HepG2 (cell line): ENCODE measurements at regions not wholly inside any gene's neighbourhood (a gene's known extent, or its start where the extent isn't known, plus 50 kb on each side); places are given as distances from the start of the nearest gene placed in this dataset.

Source experiments
- ATAC-seq: fragments of 200-7000 bp; cut with Tn5 transposase; 3 replicates; pipeline ENCODE4 v1.9.1; 2020; ENCODE audit warnings: mild to moderate bottlenecking, moderate library complexity
- BruUV-seq: library from RNA; stranded (reverse); fragments of 400-500 nt; replicated peaks from 2 replicates; lab custom pipeline; 2021; lab: Mats Ljungman, UMichigan
- CTCF ChIA-PET: fragments of 300-600 bp; formaldehyde crosslinking; extraction: SDS; loops from one replicate; lab custom pipeline; 2021; ENCODE audit warnings: low total read pairs, inconsistent platforms, low intra/inter-chr PET ratio; lab: Yijun Ruan, JAX
- POLR2A ChIA-PET: fragments of 350-600 bp; sonication (Branson Sonifier 250); formaldehyde crosslinking; loops from one replicate; lab custom pipeline; 2020; ENCODE audit warnings: antibody characterized with exemption, inconsistent platforms; lab: Yijun Ruan, JAX
- DNase-seq: peaks from one replicate; pipeline ENCODE4 v3.0.0-alpha.2; 2015; ENCODE audit warnings: low spot score
- FAIRE-seq: peaks from 3 replicates; lab custom pipeline; 2011; peaks lifted over from hg19 to GRCh38; lab: Jason Lieb, UNC
- H2AFZ ChIP-seq: one replicate; pipeline ENCODE4 v1.6.1; 2011; ENCODE audit warnings: low read length, inconsistent platforms
- H3K27ac ChIP-seq: fragments of 300-600 bp; 3 replicates; pipeline ENCODE4 v1.8.0; 2011; ENCODE audit warnings: mixed run types, mild to moderate bottlenecking, mixed read lengths, low read length, inconsistent platforms; ENCODE audit not compliant: insufficient read depth; ENCODE audit errors: extremely low read length
- H3K27me3 ChIP-seq, 2 experiments: fragments of 200-600 bp in 1 of 2; 2 replicates in 1 of 2; 3 replicates in 1 of 2; pipeline versions ENCODE4 v1.6.0 to v1.8.0; 2011; ENCODE audit warnings: low read length in 2 of 2, mild to moderate bottlenecking in 2 of 2, moderate library complexity in 2 of 2, inconsistent platforms in 1 of 2; ENCODE audit not compliant: insufficient read depth in 2 of 2, control insufficient read depth in 1 of 2
- H3K36me3 ChIP-seq, 2 experiments: fragments of 200-600 bp in 1 of 2; replicated peaks in 1 of 2; 2 replicates in 1 of 2; 3 replicates in 1 of 2; pipeline versions ENCODE4 v1.5.1 to v1.8.0; 2011; ENCODE audit warnings: low read length in 2 of 2, inconsistent platforms in 1 of 2; ENCODE audit not compliant: insufficient read depth in 2 of 2, control insufficient read depth in 1 of 2
- H3K4me1 ChIP-seq: 2 replicates; pipeline ENCODE4 v1.5.1; 2012; ENCODE audit warnings: low read length, inconsistent platforms; ENCODE audit not compliant: insufficient read depth
- H3K4me2 ChIP-seq: 2 replicates; pipeline ENCODE4 v1.6.0; 2011; ENCODE audit warnings: low read depth, low read length, inconsistent platforms
- H3K4me3 ChIP-seq, 3 experiments: fragments of 200-600 bp in 1 of 3; sonication (generic), shearing (Covaris generic) in 1 of 3; replicated peaks in 1 of 3; 2 replicates each; pipeline ENCODE4 v1.5.1; 2011 to 2016; ENCODE audit warnings: low read length in 3 of 3, inconsistent platforms in 2 of 3, low read depth in 2 of 3, mild to moderate bottlenecking in 2 of 3, control low read depth in 1 of 3, mixed read lengths in 1 of 3; ENCODE audit not compliant: insufficient read depth in 1 of 3
- H3K79me2 ChIP-seq: one replicate; pipeline ENCODE4 v1.6.1; 2011; ENCODE audit warnings: low read length, inconsistent platforms; ENCODE audit not compliant: insufficient read depth
- H3K9ac ChIP-seq: 2 replicates; pipeline ENCODE4 v1.6.0; 2011; ENCODE audit warnings: mild to moderate bottlenecking, low read depth, low read length, inconsistent platforms; ENCODE audit not compliant: insufficient read depth
- H3K9me3 ChIP-seq: 2 replicates; pipeline ENCODE4 v1.5.1; 2012; ENCODE audit warnings: mild to moderate bottlenecking, low read length
- H4K20me1 ChIP-seq: 2 replicates; pipeline ENCODE4 v1.6.0; 2011; ENCODE audit warnings: inconsistent platforms, mild to moderate bottlenecking, low read length, moderate library complexity; ENCODE audit not compliant: insufficient read depth
- IKZF1 ChIP-seq: fragments of 450-650 bp; IDR thresholded peaks from 2 replicates; pipeline ENCODE4 v1.7.1; 2016
- ONECUT2 ChIP-seq: sonication (generic); formaldehyde crosslinking; IDR thresholded peaks from 2 replicates; pipeline ENCODE4 v1.4.0; 2020; ENCODE audit warnings: missing genetic modification reagents
- SIN3A ChIP-seq: IDR thresholded peaks from 2 replicates; pipeline ENCODE4 v1.6.1; 2011; ENCODE audit warnings: low read depth, mild to moderate bottlenecking, control low read depth, low read length, borderline replicate concordance
- TMF1 ChIP-seq: sonication (generic); formaldehyde crosslinking; IDR thresholded peaks from 2 replicates; pipeline ENCODE4 v1.8.1; 2022; ENCODE audit warnings: low read depth, missing genetic modification reagents
- ZNF329 ChIP-seq: sonication (generic); formaldehyde crosslinking; IDR thresholded peaks from 2 replicates; pipeline ENCODE4 v1.9.0; 2021; ENCODE audit warnings: low read depth, mild to moderate bottlenecking, missing genetic modification reagents
- ZNF549 ChIP-seq: sonication (generic); formaldehyde crosslinking; IDR thresholded peaks from 2 replicates; pipeline ENCODE4 v1.5.0; 2020; ENCODE audit warnings: missing genetic modification reagents
- WGBS: methylation state at CpG from one replicate; pipeline ENCODE4 v1.1.6; 2017; ENCODE audit warnings: low lambda C conversion rate; 5-methylcytosine and 5-hydroxymethylcytosine counted together
- in situ Hi-C: cut with HindIII; loops from 2 replicates; pipeline ENCODE4 v1.10.0; 2017; ENCODE audit warnings: low pct_unique_long_range_greater_than_20kb; ENCODE audit not compliant: extremely low pct_ligation_motif_present
- intact Hi-C: fragments of 100-400 bp; cut with micrococcal nuclease; formaldehyde crosslinking; loops from one replicate; pipeline ENCODE4 v1.10.0; 2022; ENCODE audit not compliant: unreplicated experiment
- TF ChIP-seq, protein P1 (sequence below): sonication (generic); formaldehyde crosslinking; IDR thresholded peaks from 2 replicates; pipeline ENCODE4 v1.5.0; 2020; ENCODE audit warnings: missing genetic modification reagents
- TF ChIP-seq, protein P2 (sequence below): sonication (generic); formaldehyde crosslinking; IDR thresholded peaks from 2 replicates; pipeline ENCODE4 v1.5.1; 2020; ENCODE audit warnings: mild to moderate bottlenecking, missing genetic modification reagents

DNA sequence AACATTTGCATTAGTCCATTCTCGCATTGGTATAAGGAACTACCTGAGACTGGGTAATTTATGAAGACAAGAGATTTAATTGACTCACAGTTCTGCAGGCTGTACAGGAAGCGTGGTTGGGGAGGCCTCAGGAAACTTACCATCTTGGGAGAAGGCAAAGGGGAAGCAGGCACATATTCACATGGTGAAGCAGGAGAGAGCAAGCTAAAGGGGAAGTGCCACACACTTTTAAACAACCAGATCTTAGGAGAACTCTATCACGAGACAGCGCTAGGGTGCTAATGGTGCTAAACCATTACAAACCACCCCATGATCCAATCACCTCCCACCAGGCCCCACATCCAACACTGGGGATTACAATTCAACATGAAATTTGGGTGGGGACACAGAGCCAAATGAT lies 201.7 kb upstream of the MGAT5 start:
- no peak for TF ChIP-seq ZNF329
- TF ChIP-seq ONECUT2 (CRISPR knock-in tag): no peak
- TF ChIP-seq, protein P1, sequence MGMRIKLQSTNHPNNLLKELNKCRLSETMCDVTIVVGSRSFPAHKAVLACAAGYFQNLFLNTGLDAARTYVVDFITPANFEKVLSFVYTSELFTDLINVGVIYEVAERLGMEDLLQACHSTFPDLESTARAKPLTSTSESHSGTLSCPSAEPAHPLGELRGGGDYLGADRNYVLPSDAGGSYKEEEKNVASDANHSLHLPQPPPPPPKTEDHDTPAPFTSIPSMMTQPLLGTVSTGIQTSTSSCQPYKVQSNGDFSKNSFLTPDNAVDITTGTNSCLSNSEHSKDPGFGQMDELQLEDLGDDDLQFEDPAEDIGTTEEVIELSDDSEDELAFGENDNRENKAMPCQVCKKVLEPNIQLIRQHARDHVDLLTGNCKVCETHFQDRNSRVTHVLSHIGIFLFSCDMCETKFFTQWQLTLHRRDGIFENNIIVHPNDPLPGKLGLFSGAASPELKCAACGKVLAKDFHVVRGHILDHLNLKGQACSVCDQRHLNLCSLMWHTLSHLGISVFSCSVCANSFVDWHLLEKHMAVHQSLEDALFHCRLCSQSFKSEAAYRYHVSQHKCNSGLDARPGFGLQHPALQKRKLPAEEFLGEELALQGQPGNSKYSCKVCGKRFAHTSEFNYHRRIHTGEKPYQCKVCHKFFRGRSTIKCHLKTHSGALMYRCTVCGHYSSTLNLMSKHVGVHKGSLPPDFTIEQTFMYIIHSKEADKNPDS: no peak
- TF ChIP-seq SIN3A: no peak
- TF ChIP-seq, protein P2, sequence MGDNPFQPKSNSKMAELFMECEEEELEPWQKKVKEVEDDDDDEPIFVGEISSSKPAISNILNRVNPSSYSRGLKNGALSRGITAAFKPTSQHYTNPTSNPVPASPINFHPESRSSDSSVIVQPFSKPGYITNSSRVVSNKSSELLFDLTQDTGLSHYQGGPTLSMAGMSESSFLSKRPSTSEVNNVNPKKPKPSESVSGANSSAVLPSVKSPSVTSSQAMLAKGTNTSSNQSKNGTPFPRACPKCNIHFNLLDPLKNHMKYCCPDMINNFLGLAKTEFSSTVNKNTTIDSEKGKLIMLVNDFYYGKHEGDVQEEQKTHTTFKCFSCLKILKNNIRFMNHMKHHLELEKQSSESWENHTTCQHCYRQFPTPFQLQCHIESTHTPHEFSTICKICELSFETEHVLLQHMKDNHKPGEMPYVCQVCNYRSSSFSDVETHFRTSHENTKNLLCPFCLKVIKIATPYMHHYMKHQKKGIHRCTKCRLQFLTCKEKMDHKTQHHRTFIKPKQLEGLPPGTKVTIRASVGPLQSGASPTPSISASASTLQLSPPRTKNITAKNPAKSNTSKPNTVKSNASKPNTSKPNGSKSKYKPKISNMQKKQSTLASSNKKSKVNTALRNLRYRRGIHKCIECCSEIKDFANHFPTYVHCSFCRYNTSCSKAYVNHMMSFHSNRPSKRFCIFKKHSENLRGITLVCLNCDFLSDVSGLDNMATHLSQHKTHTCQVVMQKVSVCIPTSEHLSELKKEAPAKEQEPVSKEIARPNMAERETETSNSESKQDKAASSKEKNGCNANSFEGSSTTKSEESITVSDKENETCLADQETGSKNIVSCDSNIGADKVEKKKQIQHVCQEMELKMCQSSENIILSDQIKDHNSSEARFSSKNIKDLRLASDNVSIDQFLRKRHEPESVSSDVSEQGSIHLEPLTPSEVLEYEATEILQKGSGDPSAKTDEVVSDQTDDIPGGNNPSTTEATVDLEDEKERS (CRISPR knock-in tag): no peak
- no peak for TF ChIP-seq TMF1
- TF ChIP-seq IKZF1: no peak
- no peak for TF ChIP-seq ZNF549
- FAIRE-seq (no peak), DNase-seq (no peak), ATAC-seq (no peak)
- POLR2A ChIA-PET: no interaction called here
- CTCF ChIA-PET: no interaction called here
- no peak overlapping the region for H3K4me3 ChIP-seq
- H3K9ac ChIP-seq: no peak overlapping the region
- no peaks in the 10 kb centered on the region for H3K9me3 ChIP-seq
- H2AFZ ChIP-seq: no peak overlapping the region
- no peak overlapping the region for H3K27ac ChIP-seq
- H3K36me3 ChIP-seq: no peaks in the 10 kb centered on the region
- H3K4me2 ChIP-seq: no peak overlapping the region
- intact Hi-C loops: no loop called here
- H3K27me3 ChIP-seq: no peaks in the 10 kb centered on the region; a peak in 1 of 5 replicates
- H3K79me2 ChIP-seq: no peaks in the 10 kb centered on the region
- WGBS: 34% methylated on average over 4 of the region's 4 CpGs
- no TSS peak for BruUV-seq
- H4K20me1 ChIP-seq: no peaks in the 10 kb centered on the region
- in situ Hi-C loops: no loop called here
- H3K4me1 ChIP-seq: no peaks in the 10 kb centered on the region
